ENCODE measurements at regions not wholly inside any gene's neighbourhood (a gene's known extent, or its start where the extent isn't known, plus 50 kb on each side); places are given as distances from the start of the nearest gene placed in this dataset.

- Histone ChIP-seq H3K27me3 (no peaks in the 10 kb centered on the region), H3K27ac (no peak overlapping the region), H3K36me3 (no peaks in the 10 kb centered on the region), H3K4me3 (no peak overlapping the region), H3K9me3 (no peaks in the 10 kb centered on the region), H3K4me1 (peaks cover 0 to 9% of the 10 kb centered on the region in 2 donors)
- intact Hi-C loops (cut with DNase I): no loop called here
- no peak for DNase-seq (ENCODE audit: low spot score in 2 of 2)
- TF ChIP-seq CTCF (IDR thresholded peaks at IDR 0.05): no peak
These were observed 355.7 kb downstream of the LRRC70 start for GRCh38 chr5:62934319-62934718.

GRCh38 chr5:62933261-62933660, 354.6 kb downstream of the LRRC70 start:
- no peak for TF ChIP-seq CTCF (IDR thresholded peaks at IDR 0.05)
- no peaks in the 10 kb centered on the region for H3K36me3 ChIP-seq

GRCh38 chr5:62931153-62931950, 352.7 kb downstream of the LRRC70 start:
- no peak for DNase-seq (ENCODE audit: low spot score in 2 of 2)
- intact Hi-C loops (cut with DNase I): no loop called here
- Histone ChIP-seq H3K36me3 (no peaks in the 10 kb centered on the region), H3K27me3 (no peaks in the 10 kb centered on the region), H3K9me3 (no peaks in the 10 kb centered on the region), H3K4me3 (no peak overlapping the region), H3K27ac (no peak overlapping the region), H3K4me1 (no peaks in the 10 kb centered on the region)
- no peak for TF ChIP-seq CTCF (IDR thresholded peaks at IDR 0.05)

More at GRCh38 chr5:62933261-62933660, 354.6 kb downstream of the LRRC70 start:
- Histone ChIP-seq H3K4me3 (no peak overlapping the region), H3K27ac (no peak overlapping the region), H3K9me3 (no peaks in the 10 kb centered on the region), H3K27me3 (no peaks in the 10 kb centered on the region), H3K4me1 (peaks cover 0 to 8% of the 10 kb centered on the region in 2 donors)
- intact Hi-C loops (cut with DNase I): no loop called here
- DNase-seq (ENCODE audit: low spot score in 2 of 2): no peak

- intact Hi-C loops (cut with DNase I): no loop called here
- no peaks in the 10 kb centered on the region for H3K4me1 ChIP-seq
- no peak overlapping the region for H3K4me3 ChIP-seq
- H3K9me3 ChIP-seq: no peaks in the 10 kb centered on the region
- no peak for DNase-seq (ENCODE audit: low spot score in 2 of 2)
- H3K36me3 ChIP-seq: no peaks in the 10 kb centered on the region
- H3K27ac ChIP-seq: no peak overlapping the region
- no peak for TF ChIP-seq CTCF (IDR thresholded peaks at IDR 0.05)
- H3K27me3 ChIP-seq: no peaks in the 10 kb centered on the region
These were observed 343.6 kb downstream of the LRRC70 start for GRCh38 chr5:62922191-62922590.

- H3K36me3 ChIP-seq: no peaks in the 10 kb centered on the region
- H3K27me3 ChIP-seq: no peaks in the 10 kb centered on the region
- intact Hi-C loops (cut with DNase I): no loop called here
- H3K4me3 ChIP-seq: no peak overlapping the region
- TF ChIP-seq CTCF (IDR thresholded peaks at IDR 0.05): no peak
- H3K27ac ChIP-seq: no peak overlapping the region
- no peaks in the 10 kb centered on the region for H3K4me1 ChIP-seq
- no peaks in the 10 kb centered on the region for H3K9me3 ChIP-seq
- DNase-seq (ENCODE audit: low spot score in 2 of 2): no peak
These were observed 342.2 kb downstream of the LRRC70 start for GRCh38 chr5:62920856-62921255.

All from ascending aorta (tissue), 2 donors.